ENCODE measurements at regions not wholly inside any gene's neighbourhood (a gene's known extent, or its start where the extent isn't known, plus 50 kb on each side); places are given as distances from the start of the nearest gene placed in this dataset.
"Not testable (repeated sequence)": the region's sequence is repeated elsewhere in the genome, so short reads cannot be mapped to it uniquely, and the experiment has no call there.

GRCh38 chr7:157475601-157476000 lies 138.8 kb downstream of the DNAJB6 start:
- Histone ChIP-seq H3K4me1 (peaks cover 0 to 8% (median 0%) of the 10 kb centered on the region in 12 donors), H3K27me3 (peaks cover 0 to 3% (median 0%) of the 10 kb centered on the region in 9 donors), H3K4me3 (no peak overlapping the region), H3K27ac (no peak overlapping the region), H3K36me3 (no peaks in the 10 kb centered on the region), H3K9me3 (peaks cover 0 to 26% (median 10%) of the 10 kb centered on the region in 12 donors)
- intact Hi-C loops (cut with DNase I), result no loop called here
- no peak for TF ChIP-seq POLR2A (IDR thresholded peaks at IDR 0.05)
- TF ChIP-seq, protein P1, sequence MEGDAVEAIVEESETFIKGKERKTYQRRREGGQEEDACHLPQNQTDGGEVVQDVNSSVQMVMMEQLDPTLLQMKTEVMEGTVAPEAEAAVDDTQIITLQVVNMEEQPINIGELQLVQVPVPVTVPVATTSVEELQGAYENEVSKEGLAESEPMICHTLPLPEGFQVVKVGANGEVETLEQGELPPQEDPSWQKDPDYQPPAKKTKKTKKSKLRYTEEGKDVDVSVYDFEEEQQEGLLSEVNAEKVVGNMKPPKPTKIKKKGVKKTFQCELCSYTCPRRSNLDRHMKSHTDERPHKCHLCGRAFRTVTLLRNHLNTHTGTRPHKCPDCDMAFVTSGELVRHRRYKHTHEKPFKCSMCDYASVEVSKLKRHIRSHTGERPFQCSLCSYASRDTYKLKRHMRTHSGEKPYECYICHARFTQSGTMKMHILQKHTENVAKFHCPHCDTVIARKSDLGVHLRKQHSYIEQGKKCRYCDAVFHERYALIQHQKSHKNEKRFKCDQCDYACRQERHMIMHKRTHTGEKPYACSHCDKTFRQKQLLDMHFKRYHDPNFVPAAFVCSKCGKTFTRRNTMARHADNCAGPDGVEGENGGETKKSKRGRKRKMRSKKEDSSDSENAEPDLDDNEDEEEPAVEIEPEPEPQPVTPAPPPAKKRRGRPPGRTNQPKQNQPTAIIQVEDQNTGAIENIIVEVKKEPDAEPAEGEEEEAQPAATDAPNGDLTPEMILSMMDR (IDR thresholded peaks at IDR 0.05), result no peak
- ATAC-seq, result no peak
- 80 to 89% (median 83%) methylated on average over 10 of the region's 10 CpGs for WGBS, 4 donors
- peak in 1 of 5 donors; percentile 2 for DNase-seq

GRCh38 chr7:157476201-157476600 lies 139.4 kb downstream of the DNAJB6 start:
- peaks cover 0 to 26% (median 10%) of the 10 kb centered on the region in 12 donors for H3K9me3 ChIP-seq
- DNase-seq, result peak in 1 of 5 donors; percentile 7
- ATAC-seq, result no peak
- peaks cover 0 to 5% (median 0%) of the 10 kb centered on the region in 12 donors for H3K4me1 ChIP-seq
- peaks cover 0 to 9% (median 0%) of the 10 kb centered on the region in 9 donors for H3K27me3 ChIP-seq
- H3K36me3 ChIP-seq, result no peaks in the 10 kb centered on the region
- no peak for TF ChIP-seq POLR2A (IDR thresholded peaks at IDR 0.05)
- TF ChIP-seq, protein P1 (IDR thresholded peaks at IDR 0.05), result no peak
- H3K27ac ChIP-seq, result no peak overlapping the region
- no peak overlapping the region for H3K4me3 ChIP-seq
- 56 to 71% (median 66%) methylated on average over 8 of the region's 8 CpGs for WGBS, 4 donors
- intact Hi-C loops (cut with DNase I), result no loop called here

- no peak overlapping the region for H3K4me3 ChIP-seq
- TF ChIP-seq POLR2A (IDR thresholded peaks at IDR 0.05), result no peak
- TF ChIP-seq, protein P1 (IDR thresholded peaks at IDR 0.05), result no peak
- ATAC-seq (no peak), DNase-seq (peak in 1 of 5 donors; percentile 11)
- H3K27me3 ChIP-seq, result peaks cover 0 to 9% (median 0%) of the 10 kb centered on the region in 9 donors
- 78 to 83% (median 80%) methylated on average over 17 of the region's 17 CpGs for WGBS, 4 donors
- peaks cover 0 to 26% (median 10%) of the 10 kb centered on the region in 12 donors for H3K9me3 ChIP-seq
- H3K36me3 ChIP-seq, result no peaks in the 10 kb centered on the region
- no peaks in the 10 kb centered on the region for H3K4me1 ChIP-seq
- no peak overlapping the region for H3K27ac ChIP-seq
- intact Hi-C loops (cut with DNase I), result no loop called here
These were observed 140.1 kb downstream of the DNAJB6 start for GRCh38 chr7:157476654-157477549.

DNA sequence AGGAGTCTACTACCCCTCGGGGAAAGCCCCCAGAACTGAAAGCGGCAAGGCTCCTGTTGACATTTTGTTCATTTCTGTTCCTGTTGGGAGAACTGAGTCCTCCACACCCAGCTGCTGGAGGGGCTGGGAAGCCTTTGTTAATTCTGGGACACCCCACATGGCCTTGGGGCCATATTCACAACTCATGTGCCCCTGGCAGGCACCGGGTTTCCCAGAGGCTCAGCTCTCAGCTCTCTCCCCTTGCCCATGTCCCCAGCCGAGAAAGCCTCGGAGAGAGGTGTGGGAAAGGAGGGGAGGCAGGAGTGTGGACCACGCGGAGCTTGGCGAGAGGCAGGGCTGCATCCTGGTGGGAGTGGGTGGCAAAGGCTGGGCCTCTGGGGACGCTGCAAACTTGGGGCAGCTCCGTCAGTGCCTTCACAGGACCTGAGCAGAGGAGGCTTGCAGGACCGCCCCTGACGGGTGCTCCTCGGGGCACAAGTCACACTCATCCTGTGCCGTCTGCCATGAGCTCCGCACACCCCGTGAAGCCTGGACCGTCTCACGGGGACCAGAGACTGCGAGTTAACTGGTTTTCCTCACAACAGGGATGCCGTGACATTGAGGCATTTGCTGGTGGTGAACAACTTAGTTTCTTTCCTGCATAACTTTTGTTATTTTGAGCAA lies 140.9 kb downstream of the DNAJB6 start:
- TF ChIP-seq, protein P1 (IDR thresholded peaks at IDR 0.05), result no peak
- TF ChIP-seq POLR2A (IDR thresholded peaks at IDR 0.05), result no peak
- WGBS, 4 donors, result 60 to 66% (median 62%) methylated on average over 16 to 20 of the region's 20 CpGs

DNA sequence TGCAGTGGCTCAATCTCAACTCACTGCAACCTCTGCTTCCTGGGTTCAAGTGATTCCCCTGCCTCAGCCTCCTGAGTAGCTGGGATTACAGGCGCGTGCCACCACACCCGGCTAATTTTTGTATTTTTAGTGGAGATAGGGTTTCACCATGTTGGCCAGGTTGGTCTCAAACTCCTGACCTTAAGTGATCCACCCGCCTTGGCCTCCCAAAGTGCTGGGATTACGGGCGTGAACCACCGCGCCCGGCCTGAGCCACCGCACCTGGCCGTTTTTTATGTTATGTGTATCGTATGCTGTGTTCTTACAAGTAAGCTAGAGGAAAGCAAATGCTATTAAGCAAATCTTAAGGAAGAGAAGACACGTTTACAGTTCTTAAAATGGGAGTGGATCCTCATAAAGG lies 141.8 kb downstream of the DNAJB6 start:
- H3K9me3 ChIP-seq; intact Hi-C loops (cut with DNase I); H3K27me3 ChIP-seq; H3K27ac ChIP-seq; H3K4me3 ChIP-seq; H3K4me1 ChIP-seq; H3K36me3 ChIP-seq; ATAC-seq: not testable (repeated sequence)
- WGBS, 4 donors, result 82 to 92% (median 88%) methylated on average over 13 of the region's 13 CpGs
- DNase-seq, result peak in 1 of 5 donors; percentile 27

More for the DNA sequence above, 140.9 kb downstream of the DNAJB6 start:
- peak in 1 of 5 donors; percentile 34 for DNase-seq
- ATAC-seq, result no peak
- Histone ChIP-seq H3K27me3 (peaks cover 0 to 9% (median 0%) of the 10 kb centered on the region in 9 donors), H3K9me3 (peaks cover 0 to 19% (median 9%) of the 10 kb centered on the region in 12 donors), H3K4me1 (no peaks in the 10 kb centered on the region), H3K36me3 (no peaks in the 10 kb centered on the region), H3K4me3 (peak overlapping the region in 2 of 12 donors; percentile 13 to 21), H3K27ac (no peak overlapping the region)
- intact Hi-C loops (cut with DNase I), result no loop called here

All from heart left ventricle (tissue), 16 donors.